LNCAP (cell line): ENCODE measurements at regions not wholly inside any gene's neighbourhood (a gene's known extent, or its start where the extent isn't known, plus 50 kb on each side); places are given as distances from the start of the nearest gene placed in this dataset.

ENCODE experiments used
- CTCF ChIP-seq: fragments of 450-650 bp; IDR thresholded peaks from 2 replicates; pipeline ENCODE4 v1.5.1; 2017; ENCODE audit warnings: mild to moderate bottlenecking

DNA sequence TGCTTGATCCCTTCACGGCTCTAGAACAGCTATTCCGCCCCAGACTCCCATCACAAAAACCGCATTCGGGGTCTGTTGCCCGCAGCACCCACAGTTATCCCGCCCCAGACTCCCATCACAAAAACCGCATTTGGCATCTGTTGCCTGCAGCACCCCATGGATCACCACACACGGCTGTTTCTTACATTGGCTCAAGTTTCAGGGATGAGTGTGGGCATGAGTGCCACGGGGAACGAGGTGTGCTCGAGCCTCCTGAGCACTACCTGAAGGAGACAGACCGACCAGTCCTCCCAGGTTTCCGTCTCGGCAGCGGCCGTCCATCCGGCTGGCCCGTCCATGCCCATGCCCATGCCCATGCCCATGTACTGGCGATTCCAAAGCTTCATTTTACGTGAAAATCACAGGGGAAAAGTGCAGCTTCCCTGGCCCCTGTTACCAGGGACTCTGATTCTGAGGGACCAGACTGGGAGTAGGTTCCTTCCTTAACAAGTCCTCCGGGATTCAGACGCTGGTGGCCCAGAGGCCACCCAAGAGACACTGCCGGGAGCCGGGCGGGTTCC is 66.4 kb upstream of the INSIG1 start:
- TF ChIP-seq CTCF, result no peak

DNA sequence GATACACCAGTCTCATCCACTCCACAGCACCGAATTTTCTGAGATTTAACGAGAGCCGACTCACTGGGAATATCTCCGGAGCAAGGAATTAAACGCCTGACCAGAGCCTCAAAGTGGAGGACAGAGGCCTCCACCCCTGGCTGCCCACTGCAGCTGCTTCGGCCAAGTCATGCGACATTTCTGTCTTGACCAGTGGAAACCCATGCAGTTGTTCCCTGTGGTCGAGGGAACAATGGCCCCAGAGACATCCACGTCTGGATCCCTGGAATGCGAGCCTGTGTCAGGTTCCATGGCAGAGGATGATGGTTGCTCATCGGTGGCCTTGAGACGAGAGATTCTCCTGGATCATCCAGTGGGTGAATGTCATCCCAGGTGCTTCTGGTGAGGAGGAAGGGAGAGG is 65.7 kb upstream of the INSIG1 start:
- no peak for TF ChIP-seq CTCF

- no peak for TF ChIP-seq CTCF
These were observed 64.8 kb upstream of the INSIG1 start for GRCh38 chr7:155232911-155233310.

GRCh38 chr7:155233311-155234157 is 64.1 kb upstream of the INSIG1 start:
- TF ChIP-seq CTCF, result no peak

DNA sequence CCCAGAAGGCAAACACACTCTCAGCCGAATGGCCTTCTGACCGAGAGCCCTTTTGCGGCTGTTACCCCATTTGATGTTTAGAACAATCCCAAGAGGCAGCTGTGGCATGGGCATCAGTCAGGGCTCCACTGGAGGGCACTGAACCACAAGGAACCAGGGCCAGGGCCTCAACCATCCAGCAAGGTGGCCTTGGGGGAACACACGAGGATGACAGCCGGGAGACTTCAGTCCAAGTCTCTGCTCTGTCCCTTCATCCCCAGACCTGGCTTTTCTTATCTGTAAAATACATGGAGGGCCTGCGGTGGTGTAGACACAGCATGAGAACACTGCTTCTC is 63.6 kb upstream of the INSIG1 start:
- TF ChIP-seq CTCF, result no peak

DNA sequence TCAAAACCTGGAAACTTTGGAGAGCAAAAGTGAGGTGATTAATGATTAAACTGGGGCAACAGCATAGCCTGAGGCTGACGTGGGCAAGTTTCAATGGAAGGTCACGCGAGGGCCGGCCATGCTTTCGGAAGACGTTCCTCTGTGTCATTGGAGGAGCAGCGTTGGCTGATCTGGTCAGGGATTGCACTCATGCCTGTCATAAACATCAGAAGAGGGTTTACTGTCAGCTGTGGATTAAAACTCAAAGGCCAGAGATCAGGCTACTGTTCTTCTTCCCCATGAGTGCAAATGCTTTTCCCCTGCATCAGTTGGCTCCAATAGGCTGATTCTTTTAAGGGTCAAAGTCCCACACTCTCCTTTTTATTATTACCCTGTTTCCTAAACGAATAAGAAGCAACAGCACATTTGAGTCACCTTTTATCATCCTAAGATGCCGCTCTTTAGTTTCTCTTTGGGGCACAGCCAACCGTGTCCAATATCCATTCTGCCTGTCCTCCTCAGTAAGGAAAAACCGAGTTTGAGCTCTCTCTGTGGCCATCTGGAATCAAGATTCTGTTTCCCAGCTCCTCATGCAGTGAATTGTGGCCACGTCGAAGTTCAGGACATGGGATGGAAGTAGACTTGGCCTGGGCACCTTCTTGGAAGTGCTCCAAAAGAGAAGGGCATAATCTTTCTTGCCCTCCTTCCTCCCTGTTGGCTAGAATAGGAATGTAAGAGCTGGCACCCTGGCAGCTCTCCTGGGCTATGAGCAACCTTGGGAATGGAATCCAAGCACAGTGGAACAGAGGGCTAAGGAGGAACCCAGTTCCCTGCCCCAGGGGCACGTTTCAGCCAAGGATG is 62.5 kb upstream of the INSIG1 start:
- TF ChIP-seq CTCF, result no peak

GRCh38 chr7:155236386-155236785 is 61.3 kb upstream of the INSIG1 start:
- no peak for TF ChIP-seq CTCF
